GM18519 (cell line): ENCODE measurements at regions not wholly inside any gene's neighbourhood (a gene's known extent, or its start where the extent isn't known, plus 50 kb on each side); places are given as distances from the start of the nearest gene placed in this dataset.
"Not testable (repeated sequence)": the region's sequence is repeated elsewhere in the genome, so short reads cannot be mapped to it uniquely, and the experiment has no call there.

Experiments
- ATAC-seq: cut with Tn5 transposase; IDR thresholded peaks from one replicate; pipeline ENCODE4 v1.9.1; 2021; ENCODE audit warnings: mild to moderate bottlenecking, moderate library complexity; ENCODE audit not compliant: unreplicated experiment, low FRiP score

- no peak for ATAC-seq
Observed at GRCh38 chr2:82256983-82257632, 1952.6 kb upstream of the LRRTM1 start.

GRCh38 chr2:82256288-82256687, 1951.7 kb upstream of the LRRTM1 start:
- ATAC-seq = no peak

- ATAC-seq = no peak
Observed at GRCh38 chr2:82254728-82255127, 1950.2 kb upstream of the LRRTM1 start.

- no peak for ATAC-seq
Observed at GRCh38 chr2:82246220-82246775, 1941.7 kb upstream of the LRRTM1 start.

GRCh38 chr2:82239176-82239575, 1934.6 kb upstream of the LRRTM1 start:
- ATAC-seq = no peak

- ATAC-seq = no peak
Observed at GRCh38 chr2:82237994-82238662, 1933.6 kb upstream of the LRRTM1 start.

- no peak for ATAC-seq
Observed at GRCh38 chr2:82234283-82234874, 1929.8 kb upstream of the LRRTM1 start.

- ATAC-seq = no peak
Observed at GRCh38 chr2:82233806-82234205, 1929.3 kb upstream of the LRRTM1 start.

GRCh38 chr2:82230406-82230805, 1925.9 kb upstream of the LRRTM1 start:
- ATAC-seq = no peak

- ATAC-seq = no peak
Observed at GRCh38 chr2:82226441-82226840, 1921.9 kb upstream of the LRRTM1 start.

- no peak for ATAC-seq
Observed at GRCh38 chr2:82224301-82224940, 1919.9 kb upstream of the LRRTM1 start.

GRCh38 chr2:82215212-82215611, 1910.7 kb upstream of the LRRTM1 start:
- no peak for ATAC-seq

- ATAC-seq = no peak
Observed at GRCh38 chr2:82199493-82199852, 1894.9 kb upstream of the LRRTM1 start.

- ATAC-seq = no peak
Observed at GRCh38 chr2:82198809-82199492, 1894.4 kb upstream of the LRRTM1 start.

- no peak for ATAC-seq
Observed at GRCh38 chr2:82182270-82182669, 1877.7 kb upstream of the LRRTM1 start.

- ATAC-seq = not testable (repeated sequence)
Observed at GRCh38 chr2:82175210-82175609, 1870.7 kb upstream of the LRRTM1 start.

- no peak for ATAC-seq
Observed at GRCh38 chr2:82172483-82172882, 1867.9 kb upstream of the LRRTM1 start.

GRCh38 chr2:82169379-82169778, 1864.8 kb upstream of the LRRTM1 start:
- no peak for ATAC-seq

- ATAC-seq = no peak
Observed at GRCh38 chr2:82165377-82165776, 1860.8 kb upstream of the LRRTM1 start.

- ATAC-seq = no peak
Observed at GRCh38 chr2:82158150-82158549, 1853.6 kb upstream of the LRRTM1 start.

GRCh38 chr2:82155469-82155868, 1850.9 kb upstream of the LRRTM1 start:
- no peak for ATAC-seq
